PC-3 (cell line): ENCODE measurements at regions not wholly inside any gene's neighbourhood (a gene's known extent, or its start where the extent isn't known, plus 50 kb on each side); places are given as distances from the start of the nearest gene placed in this dataset.
A peak's percentile ranks its signal among the peaks of the same experiment; 100 is the strongest.

Experiments
- ATAC-seq: fragments of 200-7000 bp; cut with Tn5 transposase; 2 replicates; pipeline ENCODE4 v1.9.1; 2020; ENCODE audit warnings: mild to moderate bottlenecking, moderate library complexity
- BruUV-seq: library from RNA; stranded (reverse); fragments of 400-500 nt; replicated peaks from 2 replicates; lab custom pipeline; 2021; lab: Mats Ljungman, UMichigan
- CTCF ChIA-PET: fragments of 300-600 bp; sonication (Branson Sonifier 250); formaldehyde crosslinking; loops from one replicate; lab custom pipeline; 2022; ENCODE audit warnings: antibody characterized with exemption; lab: Charles Lee
- POLR2A ChIA-PET: fragments of 300-600 bp; sonication (Branson Sonifier 250); formaldehyde crosslinking; loops from one replicate; lab custom pipeline; 2022; ENCODE audit warnings: antibody characterized with exemption; ENCODE audit not compliant: unreplicated experiment; lab: Charles Lee
- DNase-seq: peaks from one replicate; pipeline ENCODE4 v3.0.0-alpha.2; 2015
- H2AFZ ChIP-seq: fragments of 300-600 bp; sonication (generic); 2 replicates; pipeline ENCODE4 v1.6.0; 2016; ENCODE audit warnings: antibody characterized with exemption, low read length
- H3F3A ChIP-seq: fragments of 300-600 bp; sonication (generic); one replicate; pipeline ENCODE4 v1.6.0; 2017; ENCODE audit warnings: antibody characterized with exemption, low read length, control low read depth, mild to moderate bottlenecking; ENCODE audit not compliant: unreplicated experiment
- H3K27ac ChIP-seq: fragments of 300-600 bp; sonication (generic); 2 replicates; pipeline ENCODE4 v1.5.1; 2016; ENCODE audit warnings: mild to moderate bottlenecking, low read length
- H3K27me3 ChIP-seq: fragments of 300-600 bp; sonication (generic); 2 replicates; pipeline ENCODE4 v1.6.1; 2016; ENCODE audit warnings: low read length, mixed read lengths
- H3K36me3 ChIP-seq: fragments of 300-600 bp; sonication (generic); 2 replicates; pipeline ENCODE4 v1.6.1; 2016; ENCODE audit warnings: low read depth, mixed run types, low read length, mixed read lengths
- H3K4me1 ChIP-seq: fragments of 300-600 bp; sonication (generic); 2 replicates; pipeline ENCODE4 v1.5.1; 2016; ENCODE audit warnings: low read length; ENCODE audit not compliant: insufficient read depth
- H3K4me2 ChIP-seq: fragments of 300-600 bp; sonication (generic); 2 replicates; pipeline ENCODE4 v1.6.0; 2016; ENCODE audit warnings: low read length
- H3K4me3 ChIP-seq: fragments of 300-600 bp; sonication (generic); 2 replicates; pipeline ENCODE4 v1.5.1; 2016; ENCODE audit warnings: mild to moderate bottlenecking, low read length, mixed read lengths
- H3K79me2 ChIP-seq: fragments of 300-600 bp; sonication (generic); 2 replicates; pipeline ENCODE4 v1.6.1; 2017; ENCODE audit warnings: low read length, mixed read lengths
- H3K9ac ChIP-seq: fragments of 300-600 bp; sonication (generic); 2 replicates; pipeline ENCODE4 v1.6.0; 2016; ENCODE audit warnings: mild to moderate bottlenecking, low read length
- H3K9me2 ChIP-seq: fragments of 300-600 bp; sonication (generic); replicated peaks from 2 replicates; pipeline ENCODE4 v1.6.1; 2016; ENCODE audit warnings: mixed run types, low read length, mixed read lengths
- H3K9me3 ChIP-seq: fragments of 300-600 bp; sonication (generic); 2 replicates; pipeline ENCODE4 v1.6.1; 2016; ENCODE audit warnings: low read length, mixed read lengths
- H4K20me1 ChIP-seq: fragments of 300-600 bp; sonication (generic); 2 replicates; pipeline ENCODE4 v1.6.1; 2016; ENCODE audit warnings: low read length, mixed read lengths
- EZH2 ChIP-seq: fragments of 300-600 bp; sonication (generic); IDR thresholded peaks from one replicate; pipeline ENCODE4 v1.6.1; 2017; ENCODE audit warnings: antibody characterized with exemption, mild to moderate bottlenecking, low read length; ENCODE audit not compliant: unreplicated experiment
- EZH2phosphoT487 ChIP-seq: fragments of 300-600 bp; sonication (generic); IDR thresholded peaks from 2 replicates; pipeline ENCODE4 v1.6.1; 2018; ENCODE audit warnings: mild to moderate bottlenecking, antibody characterized with exemption, low read length, borderline replicate concordance
- intact Hi-C: fragments of 100-400 bp; cut with micrococcal nuclease; formaldehyde crosslinking; loops from 2 replicates; pipeline ENCODE4 v1.9.0; 2023
- TF ChIP-seq, protein P1 (sequence below): fragments of 300-600 bp; sonication (generic); conservative IDR thresholded peaks from 2 replicates; pipeline ENCODE4 v1.5.1; 2017; ENCODE audit warnings: antibody characterized with exemption, low read depth, mild to moderate bottlenecking, low read length

DNA sequence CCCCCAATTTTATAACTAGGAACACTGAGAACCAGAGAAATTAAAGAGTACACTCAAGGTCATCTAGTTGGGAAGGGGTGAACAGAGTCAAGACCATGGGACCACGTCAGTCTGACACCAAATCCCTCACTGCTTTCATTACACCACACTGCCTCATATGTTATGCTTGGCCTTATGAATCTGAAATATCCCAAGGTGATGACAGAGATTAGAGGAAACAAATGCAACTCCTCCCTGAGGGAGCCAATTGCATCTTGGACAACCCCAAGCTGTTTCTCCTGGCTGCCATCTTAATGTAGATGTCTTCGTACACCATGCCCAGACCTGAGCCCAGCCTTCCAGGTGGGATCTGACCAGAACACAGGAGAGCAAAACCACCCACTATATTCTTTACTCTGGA lies 60.6 kb upstream of the ABCA1 start:
- DNase-seq (no peak), ATAC-seq (no peak)
- no peaks in the 10 kb centered on the region for H3K9me3 ChIP-seq
- BruUV-seq, result no TSS peak
- TF ChIP-seq, protein P1, sequence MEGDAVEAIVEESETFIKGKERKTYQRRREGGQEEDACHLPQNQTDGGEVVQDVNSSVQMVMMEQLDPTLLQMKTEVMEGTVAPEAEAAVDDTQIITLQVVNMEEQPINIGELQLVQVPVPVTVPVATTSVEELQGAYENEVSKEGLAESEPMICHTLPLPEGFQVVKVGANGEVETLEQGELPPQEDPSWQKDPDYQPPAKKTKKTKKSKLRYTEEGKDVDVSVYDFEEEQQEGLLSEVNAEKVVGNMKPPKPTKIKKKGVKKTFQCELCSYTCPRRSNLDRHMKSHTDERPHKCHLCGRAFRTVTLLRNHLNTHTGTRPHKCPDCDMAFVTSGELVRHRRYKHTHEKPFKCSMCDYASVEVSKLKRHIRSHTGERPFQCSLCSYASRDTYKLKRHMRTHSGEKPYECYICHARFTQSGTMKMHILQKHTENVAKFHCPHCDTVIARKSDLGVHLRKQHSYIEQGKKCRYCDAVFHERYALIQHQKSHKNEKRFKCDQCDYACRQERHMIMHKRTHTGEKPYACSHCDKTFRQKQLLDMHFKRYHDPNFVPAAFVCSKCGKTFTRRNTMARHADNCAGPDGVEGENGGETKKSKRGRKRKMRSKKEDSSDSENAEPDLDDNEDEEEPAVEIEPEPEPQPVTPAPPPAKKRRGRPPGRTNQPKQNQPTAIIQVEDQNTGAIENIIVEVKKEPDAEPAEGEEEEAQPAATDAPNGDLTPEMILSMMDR, result no peak
- TF ChIP-seq EZH2 (no peak), EZH2phosphoT487 (no peak)
- H3K4me1 ChIP-seq, result peaks cover 17% of the 10 kb centered on the region
- ChIA-PET CTCF (no interaction called here), POLR2A (no interaction called here)
- H3K27me3 ChIP-seq, result no peaks in the 10 kb centered on the region
- intact Hi-C loops, result no loop called here
- no peaks in the 10 kb centered on the region for H3K79me2 ChIP-seq
- H4K20me1 ChIP-seq, result no peaks in the 10 kb centered on the region
- no peak overlapping the region for H3K27ac ChIP-seq
- no peaks in the 10 kb centered on the region for H3K9me2 ChIP-seq
- no peak overlapping the region for H3K4me2 ChIP-seq
- no peaks in the 10 kb centered on the region for H3F3A ChIP-seq
- no peak overlapping the region for H3K9ac ChIP-seq
- H2AFZ ChIP-seq, result no peak overlapping the region
- H3K36me3 ChIP-seq, result no peaks in the 10 kb centered on the region
- no peak overlapping the region for H3K4me3 ChIP-seq

DNA sequence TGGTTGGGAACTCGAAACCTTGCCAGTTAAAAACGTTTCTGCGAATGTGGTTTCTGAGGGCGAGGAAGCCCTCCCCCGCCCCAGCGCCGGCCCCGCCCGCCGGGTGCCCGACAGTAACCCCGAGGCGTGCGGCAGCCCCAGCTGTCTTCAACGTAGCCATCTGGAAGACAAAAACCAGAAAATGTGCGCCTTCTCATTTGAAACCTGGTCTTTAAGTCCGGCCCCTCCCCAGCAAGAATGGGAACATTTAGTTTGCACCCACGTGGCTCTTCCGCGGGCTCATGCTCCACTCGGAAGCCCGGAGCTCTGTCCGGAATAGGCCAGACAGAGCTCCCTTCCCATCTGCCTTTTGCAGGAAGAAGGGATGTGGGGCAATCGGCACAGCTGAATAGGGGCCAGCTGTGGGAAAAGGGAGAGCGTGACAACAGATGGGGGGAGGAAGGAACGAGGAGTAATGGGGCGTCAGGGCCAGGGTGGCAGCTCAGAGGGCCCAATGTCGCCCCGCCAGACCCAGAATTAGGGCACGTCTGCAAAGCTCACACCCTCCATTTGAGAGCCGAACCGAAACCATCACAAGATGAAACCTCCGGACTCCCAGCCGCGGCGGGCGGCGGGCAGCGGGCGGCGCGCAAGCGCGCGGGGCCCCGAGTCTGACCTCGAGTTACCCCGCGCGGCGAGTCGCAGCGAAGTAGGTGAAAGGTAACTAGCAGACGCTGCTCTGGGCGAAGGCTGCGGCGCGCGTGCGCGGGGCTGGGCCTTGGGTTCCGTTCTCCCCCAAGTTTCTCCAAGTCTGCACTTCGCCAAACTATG lies 63.4 kb upstream of the ABCA1 start:
- no peaks in the 10 kb centered on the region for H4K20me1 ChIP-seq
- TF ChIP-seq, protein P1, result no peak
- TF ChIP-seq EZH2 (no peak), EZH2phosphoT487 (no peak)
- H3K4me1 ChIP-seq, result peaks cover 17% of the 10 kb centered on the region
- no peaks in the 10 kb centered on the region for H3K27me3 ChIP-seq
- POLR2A ChIA-PET, result interaction anchor here (0.6 to 1.0 kb wide), 3 partner anchors 10 to 135 kb away, joined by 3 to 5 read pairs (median 4); no protein-coding TSS in a partner anchor
- H3F3A ChIP-seq, result no peaks in the 10 kb centered on the region
- peak overlapping the region; percentile 97 for H2AFZ ChIP-seq
- H3K9me2 ChIP-seq, result no peaks in the 10 kb centered on the region
- H3K36me3 ChIP-seq, result no peaks in the 10 kb centered on the region
- H3K27ac ChIP-seq, result peak overlapping the region; percentile 90
- DNase-seq (peak; percentile 68), ATAC-seq (peak; percentile 80)
- peak overlapping the region; percentile 99 for H3K4me2 ChIP-seq
- H3K4me3 ChIP-seq, result peak overlapping the region; percentile 88
- H3K79me2 ChIP-seq, result no peaks in the 10 kb centered on the region
- BruUV-seq, result TSS peak; percentile 91
- no peaks in the 10 kb centered on the region for H3K9me3 ChIP-seq
- H3K9ac ChIP-seq, result peak overlapping the region; percentile 95
- CTCF ChIA-PET, result interaction anchor here (1.2 kb wide), 1 partner anchor 42 kb away, joined by 3 read pairs; no protein-coding TSS in a partner anchor
- intact Hi-C loops, result loop anchor here (1.0 to 10.0 kb wide), 4 partner anchors 65 to 166 kb away; no protein-coding TSS in a partner anchor

- no peaks in the 10 kb centered on the region for H4K20me1 ChIP-seq
- no peaks in the 10 kb centered on the region for H3K9me3 ChIP-seq
- no peak overlapping the region for H3K4me2 ChIP-seq
- no peak overlapping the region for H3K4me3 ChIP-seq
- POLR2A ChIA-PET, result interaction anchor here (0.6 kb wide), 1 partner anchor 198 kb away, joined by 4 read pairs; no protein-coding TSS in a partner anchor
- no peaks in the 10 kb centered on the region for H3F3A ChIP-seq
- no peaks in the 10 kb centered on the region for H3K79me2 ChIP-seq
- CTCF ChIA-PET, result no interaction called here
- ATAC-seq (no peak), DNase-seq (no peak)
- intact Hi-C loops, result loop anchor here (10.0 kb wide), 1 partner anchor 138 kb away; no protein-coding TSS in a partner anchor
- no peak overlapping the region for H3K27ac ChIP-seq
- no peaks in the 10 kb centered on the region for H3K36me3 ChIP-seq
- BruUV-seq, result no TSS peak
- TF ChIP-seq EZH2, result no peak
- H2AFZ ChIP-seq, result no peak overlapping the region
- H3K4me1 ChIP-seq, result peaks cover 17% of the 10 kb centered on the region
- no peaks in the 10 kb centered on the region for H3K27me3 ChIP-seq
- no peak overlapping the region for H3K9ac ChIP-seq
- H3K9me2 ChIP-seq, result no peaks in the 10 kb centered on the region
Observed at GRCh38 chr9:104992659-104993058, 64.7 kb upstream of the ABCA1 start.
